DMS 273 treated with DMSO at 0.1 percent for 48 hours (cell line): ENCODE measurements at regions not wholly inside any gene's neighbourhood (a gene's known extent, or its start where the extent isn't known, plus 50 kb on each side); places are given as distances from the start of the nearest gene placed in this dataset.
A peak's percentile ranks its signal among the peaks of the same experiment; 100 is the strongest.
"Not testable (repeated sequence)": the region's sequence is repeated elsewhere in the genome, so short reads cannot be mapped to it uniquely, and the experiment has no call there.

Experiments used
- DNase-seq: peaks from one replicate; lab custom pipeline; 2025; lab: John Stamatoyannopoulos, UW

DNA sequence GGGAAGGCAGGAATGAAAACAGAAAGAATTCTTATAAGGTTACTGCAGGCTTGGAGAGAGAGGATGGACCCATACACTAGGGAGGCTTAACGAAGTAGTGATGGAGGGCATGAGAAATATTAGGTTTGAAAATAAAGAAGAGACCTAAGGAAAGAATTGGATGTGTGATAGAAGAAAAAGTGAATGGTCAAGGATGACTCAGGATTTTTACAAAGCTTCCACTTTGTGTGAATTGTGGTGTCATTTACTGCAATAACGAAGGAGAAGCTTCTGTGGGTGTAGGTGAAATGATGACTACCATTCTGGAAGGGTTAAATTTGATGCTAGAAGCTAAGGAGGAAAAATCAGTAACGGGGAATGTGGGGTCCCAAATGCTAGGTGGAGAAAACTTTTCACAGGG, 191.2 kb downstream of the UTRN start:
- DNase-seq = no peak

DNA sequence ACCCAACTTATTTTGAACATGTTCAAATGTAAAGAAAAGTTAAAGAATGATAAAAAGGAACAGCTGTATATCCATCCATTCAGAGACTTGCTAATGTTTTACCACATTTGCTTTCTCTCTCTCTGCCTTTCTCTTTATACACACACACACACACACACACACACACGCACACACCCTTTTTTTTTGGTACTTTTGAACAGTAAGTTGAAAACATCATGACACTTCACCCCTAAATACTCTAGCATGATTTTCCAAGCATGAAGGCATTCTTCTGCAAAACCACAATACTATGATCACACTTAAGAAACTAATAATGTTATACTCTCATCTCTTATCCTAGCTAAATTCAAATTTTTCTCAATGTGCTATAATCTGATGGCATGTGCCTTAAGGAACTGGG, 192.3 kb downstream of the UTRN start:
- DNase-seq = no peak

DNA sequence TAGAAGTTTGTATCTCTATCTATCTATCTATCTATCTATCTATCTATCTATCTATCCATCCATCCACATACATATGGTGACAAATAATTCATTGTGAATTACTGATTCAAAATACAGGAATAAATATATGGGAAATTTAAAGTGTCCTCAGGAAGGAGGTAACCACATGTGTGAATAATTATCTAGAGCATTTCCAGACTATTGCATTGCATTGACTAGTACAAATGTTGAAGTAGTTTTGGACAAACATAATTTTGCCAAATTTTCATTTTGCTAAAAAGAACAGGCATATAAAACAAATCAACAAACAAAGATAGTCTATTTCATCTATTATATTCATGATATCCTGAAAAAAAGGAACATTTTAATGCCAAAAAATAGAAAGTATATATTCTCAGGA, 192.7 kb downstream of the UTRN start:
- no peak for DNase-seq

DNA sequence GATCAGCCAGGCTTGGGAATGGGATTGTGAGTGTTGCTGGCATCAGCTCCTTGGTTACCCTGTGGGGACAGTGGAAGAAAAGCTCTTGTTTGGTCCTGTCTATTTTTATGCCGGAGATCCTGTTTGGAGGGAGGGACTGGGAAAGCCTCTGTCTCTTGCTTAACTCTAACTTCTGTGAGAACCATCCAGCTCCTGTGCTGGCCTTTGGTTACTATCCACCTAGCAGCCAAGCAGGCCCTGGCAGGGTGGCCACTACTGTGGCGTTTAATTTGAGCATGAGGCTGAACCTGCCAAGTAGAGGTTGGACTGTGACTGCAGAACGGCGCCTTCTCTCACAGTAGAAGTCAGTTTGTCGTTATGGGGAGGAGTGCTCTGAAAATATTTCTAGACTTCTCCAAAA, 193.3 kb downstream of the UTRN start:
- DNase-seq = no peak

DNA sequence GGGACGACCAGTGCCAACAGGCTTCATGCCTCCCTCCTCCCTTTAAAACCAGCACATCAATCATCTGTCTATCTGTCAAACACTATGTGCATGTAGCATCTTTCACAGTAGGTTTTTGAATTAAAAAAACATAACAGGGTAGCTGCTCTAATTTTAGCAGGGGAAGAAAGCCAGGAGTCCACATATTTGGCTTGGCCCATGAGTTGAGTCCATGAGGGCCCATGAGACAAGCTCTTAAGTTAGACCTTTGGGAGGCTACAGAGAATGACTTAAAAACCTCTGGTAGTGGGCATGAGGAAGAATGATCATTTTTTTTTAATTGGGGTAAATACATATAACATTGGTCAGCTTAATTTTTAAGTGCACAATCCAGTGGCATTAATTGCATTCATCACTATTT, 194.9 kb downstream of the UTRN start:
- no peak for DNase-seq

DNA sequence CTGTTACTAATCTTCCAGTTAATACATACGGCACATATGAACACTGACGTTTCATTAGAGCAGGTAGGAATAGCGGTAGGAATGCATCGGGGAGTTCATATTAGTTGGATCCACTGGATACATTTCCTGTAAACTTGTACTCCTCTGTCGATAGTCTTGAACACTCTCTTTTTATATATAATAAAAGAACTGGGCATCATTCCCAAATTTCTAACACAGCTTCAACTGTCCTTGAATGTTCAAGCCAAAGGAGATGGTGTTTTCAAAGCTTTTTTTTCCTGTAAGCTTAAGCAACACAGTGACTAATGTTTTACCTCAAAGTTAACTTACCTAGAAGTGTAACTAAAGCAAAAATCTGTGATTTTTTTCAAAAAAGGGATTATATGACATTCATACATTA, 195.3 kb downstream of the UTRN start:
- no peak for DNase-seq

DNA sequence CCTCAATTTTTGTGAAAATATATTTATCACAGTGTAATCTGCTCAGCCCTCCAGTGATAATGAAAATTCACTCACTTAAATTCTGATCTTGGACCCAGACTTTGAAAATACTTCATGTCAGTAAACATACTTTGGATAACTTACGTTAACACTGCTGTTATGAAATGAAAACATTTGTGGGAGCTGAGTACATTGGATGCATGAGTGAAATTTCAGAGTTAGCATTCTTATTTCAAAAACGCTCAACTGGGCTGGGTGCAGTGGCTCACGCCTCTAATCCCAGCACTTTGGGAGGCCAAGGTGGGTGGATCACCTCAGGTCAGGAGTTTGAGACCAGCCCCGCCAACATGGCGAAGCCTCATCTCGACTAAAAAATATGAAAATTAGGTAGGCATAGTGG, 196.4 kb downstream of the UTRN start:
- no peak for DNase-seq

DNA sequence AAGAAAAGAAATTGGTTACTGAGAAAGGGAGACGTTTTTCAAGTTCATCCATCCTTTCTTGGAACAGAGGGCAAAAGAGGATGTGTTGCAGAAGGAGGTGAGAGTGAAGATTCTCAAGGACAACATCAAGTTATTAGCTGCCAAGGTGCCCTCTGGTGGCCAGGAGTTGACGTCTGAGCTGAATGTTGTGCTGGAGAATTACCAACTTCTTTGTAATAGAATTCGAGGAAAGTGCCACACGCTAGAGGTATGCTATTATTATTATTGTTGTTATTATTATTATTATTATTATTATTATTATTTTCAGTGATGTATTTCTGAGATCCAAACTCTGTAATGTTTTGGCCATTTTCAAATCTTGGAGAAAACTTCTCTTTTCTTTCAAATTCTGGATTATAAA, 197.0 kb downstream of the UTRN start:
- peak; percentile 8 for DNase-seq

DNA sequence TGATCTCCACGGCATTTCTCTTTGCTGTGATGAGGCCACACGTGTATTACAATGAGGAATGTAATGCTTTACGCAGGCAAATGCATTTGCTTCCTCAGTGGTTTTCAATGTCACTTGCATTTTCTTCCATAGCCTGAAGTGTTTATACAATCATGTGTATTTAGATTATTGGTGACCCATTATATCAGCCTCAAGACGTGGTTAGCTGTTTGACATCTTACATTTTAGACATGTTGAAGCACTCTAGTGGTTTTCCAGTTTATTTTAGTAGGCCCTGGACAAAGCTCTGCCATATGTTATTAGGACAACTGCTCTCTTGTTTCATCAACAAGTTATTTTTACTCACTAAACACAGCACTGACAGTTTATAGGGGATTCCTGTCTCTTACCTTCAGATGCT, 200.4 kb downstream of the UTRN start:
- DNase-seq = no peak

DNA sequence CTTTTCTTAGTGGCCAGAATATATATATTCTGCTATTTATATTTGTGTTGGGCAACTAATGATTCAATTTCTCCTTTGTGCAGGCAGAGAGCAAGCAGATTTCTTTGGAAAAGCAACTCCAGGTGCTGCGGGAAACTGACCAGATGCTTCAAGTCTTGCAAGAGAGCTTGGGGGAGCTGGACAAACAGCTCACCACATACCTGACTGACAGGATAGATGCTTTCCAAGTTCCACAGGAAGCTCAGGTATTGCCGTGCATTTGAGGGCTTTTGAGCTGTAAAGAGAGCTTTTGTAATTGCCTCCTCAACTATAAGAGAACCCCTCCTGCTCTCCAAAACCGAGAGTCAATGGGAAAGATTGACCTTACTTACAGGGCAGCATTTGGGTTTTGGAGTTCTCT, 203.5 kb downstream of the UTRN start:
- no peak for DNase-seq

DNA sequence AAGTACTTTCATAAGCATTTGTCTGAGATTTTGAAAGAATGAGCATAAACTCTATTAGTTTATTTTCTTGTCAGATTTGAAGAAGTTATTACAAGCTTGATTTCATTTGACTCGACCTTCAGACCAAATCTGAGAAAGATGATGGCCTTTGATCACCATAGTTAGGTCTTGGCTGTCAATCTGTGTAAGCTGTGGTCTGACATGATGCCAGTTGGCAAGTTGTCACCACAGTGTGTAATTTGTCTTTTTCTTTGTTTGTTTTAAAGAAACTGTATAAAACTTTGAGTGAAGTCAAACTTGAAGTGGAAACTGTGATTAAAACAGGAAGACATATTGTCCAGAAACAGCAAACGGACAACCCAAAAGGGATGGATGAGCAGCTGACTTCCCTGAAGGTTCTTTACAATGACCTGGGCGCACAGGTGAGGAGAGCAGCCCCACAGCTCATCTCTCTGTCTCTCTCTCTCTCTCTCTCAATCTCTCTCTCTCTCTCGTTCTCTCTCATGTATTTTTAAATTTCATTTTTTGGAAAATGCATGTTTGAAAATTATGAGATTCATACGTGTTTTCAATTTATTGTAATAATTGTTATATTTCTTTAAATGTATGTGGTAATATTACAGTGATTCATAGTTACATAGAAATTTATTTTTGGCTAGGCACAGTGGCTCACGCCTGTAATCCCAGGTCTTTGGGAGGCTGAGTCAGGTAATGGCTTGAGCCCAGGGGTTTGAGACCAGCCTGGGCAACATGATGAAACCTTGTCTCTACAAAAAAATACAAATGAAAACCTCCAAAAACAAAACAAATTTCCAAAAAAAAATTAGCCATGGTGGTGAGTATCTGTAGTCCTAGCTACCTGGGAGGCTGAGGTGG, 208.1 kb downstream of the UTRN start:
- DNase-seq = no peak

DNA sequence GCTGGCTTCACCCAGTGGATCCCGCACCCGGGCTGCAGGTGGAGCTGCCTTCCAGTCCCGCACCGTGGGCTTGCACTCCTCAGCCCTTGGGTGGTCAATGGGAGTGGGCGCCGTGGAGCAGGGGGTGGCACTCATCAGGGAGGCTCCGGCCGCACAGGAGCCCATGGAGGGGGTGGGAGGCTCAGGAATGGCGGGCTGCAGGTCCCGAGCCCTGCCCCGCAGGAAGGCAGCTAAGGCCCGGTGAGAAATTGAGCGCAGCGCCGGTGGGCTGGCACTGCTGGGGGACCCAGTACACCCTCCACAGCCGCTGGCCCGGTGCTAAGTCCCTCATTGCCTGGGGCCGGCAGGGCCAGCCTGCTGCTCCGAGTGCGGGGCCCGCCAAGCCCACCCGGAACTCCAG, 209.9 kb downstream of the UTRN start:
- not testable (repeated sequence) for DNase-seq

DNA sequence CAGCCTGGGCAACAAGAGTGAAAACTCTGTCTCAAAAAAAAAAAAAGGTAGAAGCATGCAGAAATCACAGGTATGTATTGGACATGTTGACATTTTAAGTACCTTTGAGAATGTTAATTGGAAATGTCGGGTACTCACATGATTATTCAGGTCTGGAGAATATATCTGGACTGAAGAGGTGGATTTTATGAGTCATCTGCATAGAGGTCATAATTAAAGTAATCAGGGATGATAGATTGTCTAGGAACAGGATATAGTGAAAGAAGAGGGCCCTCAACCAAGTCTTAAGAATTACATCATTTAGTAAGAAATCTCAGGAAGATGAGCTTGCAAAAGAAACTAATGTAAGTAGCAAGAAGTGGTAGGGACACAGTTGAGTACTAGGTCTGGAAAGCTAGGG, 212.5 kb downstream of the UTRN start:
- DNase-seq = no peak

DNA sequence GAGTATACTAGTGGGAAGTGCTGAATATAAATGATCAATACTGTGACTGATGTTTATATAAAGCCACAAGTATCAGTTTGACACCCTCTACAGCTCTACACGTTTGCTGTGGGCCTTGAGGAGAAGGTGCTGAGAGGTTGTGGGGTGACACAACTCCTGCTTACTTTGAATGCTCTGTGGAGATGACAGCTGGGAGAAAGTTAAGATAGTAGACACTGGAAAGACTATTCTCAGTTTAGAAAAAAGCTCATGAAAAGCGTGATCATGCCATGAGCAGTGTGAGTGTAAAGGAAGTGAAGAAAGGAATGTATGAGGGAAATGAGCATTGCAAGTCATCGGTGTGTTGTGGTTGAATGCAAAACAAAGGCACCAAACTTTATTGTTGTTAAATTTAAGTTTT, 215.8 kb downstream of the UTRN start:
- DNase-seq = no peak

DNA sequence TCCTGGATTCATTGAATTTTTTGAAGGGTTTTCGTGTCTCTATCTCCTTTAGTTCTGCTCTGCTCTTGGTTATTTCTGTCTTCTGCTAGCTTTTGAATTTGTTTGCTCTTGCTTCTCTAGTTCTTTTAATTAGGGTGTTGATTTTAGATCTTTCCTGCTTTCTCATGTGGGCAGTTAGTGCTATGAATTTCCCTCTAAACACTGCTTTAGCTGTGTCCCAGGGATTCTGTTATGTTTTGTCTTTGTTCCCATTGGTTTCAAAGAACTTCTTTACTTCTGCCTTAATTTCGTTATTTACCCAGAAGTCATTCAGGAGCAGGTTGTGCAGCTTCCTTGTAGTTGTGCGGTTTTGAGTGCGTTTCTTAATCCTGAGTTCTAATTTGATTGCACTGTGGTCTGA, 220.1 kb downstream of the UTRN start:
- DNase-seq = not testable (repeated sequence)

DNA sequence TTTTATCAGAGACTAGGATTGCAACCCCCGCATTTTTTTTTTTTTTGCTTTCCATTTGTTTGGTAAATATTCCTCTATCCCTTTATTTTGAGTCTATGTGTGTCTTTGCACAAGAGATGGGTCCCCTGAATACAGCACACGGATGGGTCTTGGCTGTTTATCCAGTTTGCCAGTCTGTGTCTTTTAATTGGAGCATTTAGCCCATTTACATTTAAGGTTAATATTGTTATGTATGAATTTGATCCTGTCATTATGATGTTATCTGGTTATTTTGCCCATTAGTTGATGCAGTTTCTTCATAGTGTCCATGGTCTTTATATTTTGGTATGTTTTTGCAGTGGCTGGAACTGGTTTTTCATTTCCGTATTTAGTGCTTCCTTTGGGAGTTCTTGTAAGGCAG, 220.9 kb downstream of the UTRN start:
- not testable (repeated sequence) for DNase-seq

DNA sequence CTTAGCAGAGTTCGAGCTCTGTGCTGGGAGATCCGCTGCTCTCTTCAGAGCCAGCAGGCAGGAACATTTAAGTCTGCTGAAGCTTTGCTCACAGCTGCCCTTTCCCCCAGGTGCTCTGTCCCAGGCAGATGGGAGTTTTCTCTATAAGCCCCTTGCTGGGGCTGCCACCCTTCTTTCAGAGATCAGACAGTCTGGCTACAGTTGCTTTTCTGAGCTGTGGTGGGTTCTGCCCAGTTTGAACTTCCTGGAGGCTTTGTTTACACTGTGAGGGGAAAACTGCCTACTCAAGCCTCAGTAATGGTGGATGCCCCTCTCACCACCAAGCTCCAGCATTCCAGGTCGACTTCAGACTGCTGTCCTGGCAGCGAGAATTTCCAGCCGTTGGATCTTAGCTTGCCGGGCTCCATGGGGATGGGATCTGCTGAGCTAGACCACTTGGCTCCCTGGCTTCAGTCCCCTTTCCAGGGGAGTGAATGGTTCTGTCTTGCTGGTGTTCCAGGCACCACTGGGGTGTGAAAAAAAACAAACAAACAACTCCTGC, 222.7 kb downstream of the UTRN start:
- not testable (repeated sequence) for DNase-seq

DNA sequence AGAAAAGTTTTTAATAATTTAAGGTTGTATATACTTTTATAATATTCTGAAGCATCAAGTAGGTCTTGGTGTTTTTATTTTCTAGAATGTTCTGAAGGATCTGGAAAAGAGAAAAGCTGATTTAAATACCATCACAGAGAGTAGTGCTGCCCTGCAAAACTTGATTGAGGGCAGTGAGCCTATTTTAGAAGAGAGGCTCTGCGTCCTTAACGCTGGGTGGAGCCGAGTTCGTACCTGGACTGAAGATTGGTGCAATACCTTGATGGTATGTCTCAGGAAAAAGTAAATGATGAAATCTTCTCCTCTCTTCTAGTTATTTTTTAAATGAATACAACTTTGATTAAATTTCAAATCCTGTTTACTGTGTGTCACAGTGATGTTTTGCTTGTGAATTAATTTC, 225.7 kb downstream of the UTRN start:
- no peak for DNase-seq

DNA sequence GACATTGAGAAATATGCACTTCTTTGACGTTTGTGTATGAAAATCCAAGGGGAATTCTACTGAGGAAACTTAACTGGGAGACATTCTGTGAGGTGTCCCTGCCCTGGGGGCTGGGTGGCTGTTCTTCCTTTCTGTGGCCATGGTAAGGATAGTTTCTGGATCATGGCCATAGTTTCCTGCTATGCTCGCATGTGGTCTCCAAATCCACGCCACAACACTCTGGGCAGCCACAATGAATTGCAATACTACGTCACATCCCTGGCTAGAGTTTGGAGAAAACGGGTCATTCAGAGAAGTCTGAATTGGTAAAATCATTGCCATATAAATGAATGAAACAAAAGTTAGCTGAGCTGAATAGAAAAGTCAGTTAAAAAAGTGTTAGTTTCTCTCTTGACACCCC, 230.6 kb downstream of the UTRN start:
- no peak for DNase-seq

DNA sequence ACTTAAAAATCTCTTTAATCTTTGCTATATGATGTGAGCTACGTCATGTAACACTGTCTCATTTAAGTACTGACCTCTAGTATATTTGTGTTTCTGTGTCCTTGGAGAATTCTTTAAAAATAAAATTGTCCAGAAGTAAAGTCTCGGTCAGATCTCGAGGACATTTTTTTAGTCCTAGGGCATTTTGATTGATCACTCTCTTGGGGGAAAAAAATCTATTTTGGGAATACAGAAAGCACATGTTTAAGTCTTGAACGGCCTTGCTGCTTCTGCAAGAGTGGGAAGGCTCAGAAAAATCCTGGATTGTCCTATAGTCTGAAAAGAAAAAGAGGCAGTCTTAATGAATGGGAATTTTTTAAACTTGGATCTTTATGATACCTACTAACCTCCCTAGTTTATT, 234.3 kb downstream of the UTRN start:
- DNase-seq = no peak

DNA sequence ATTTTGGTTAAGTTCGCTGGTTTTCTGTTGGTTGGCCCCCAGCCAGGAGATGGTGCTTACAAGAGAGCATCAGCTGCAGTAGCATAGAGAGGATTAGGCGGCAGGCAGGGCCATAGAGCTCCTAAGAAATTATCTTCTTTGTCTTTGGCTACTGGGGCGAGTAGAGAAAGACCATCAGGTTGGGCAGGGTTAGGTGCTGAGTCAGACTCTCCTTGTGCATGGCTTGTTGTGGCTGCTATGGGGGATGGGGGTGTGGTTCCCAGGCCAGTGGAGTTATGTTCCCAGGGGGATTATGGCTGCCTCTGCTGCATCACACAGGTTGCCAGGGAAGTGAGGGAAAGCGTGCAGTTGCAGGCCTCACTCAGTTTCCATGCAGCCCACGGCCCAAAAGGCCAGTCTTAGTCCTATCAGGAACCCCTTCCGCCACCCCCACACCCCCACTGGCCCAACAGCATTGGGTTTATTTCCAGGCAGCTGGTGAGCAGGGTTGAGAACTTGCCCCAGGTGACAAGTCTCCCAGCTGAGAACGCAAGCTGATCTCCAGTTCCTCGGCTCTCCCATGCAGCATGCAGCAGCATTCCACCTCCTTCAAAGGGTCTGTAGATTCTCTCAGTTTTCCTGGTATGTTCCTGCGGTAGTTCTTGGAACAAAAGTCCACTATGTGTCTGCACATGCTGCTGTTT, 243.7 kb downstream of the UTRN start:
- no peak for DNase-seq

DNA sequence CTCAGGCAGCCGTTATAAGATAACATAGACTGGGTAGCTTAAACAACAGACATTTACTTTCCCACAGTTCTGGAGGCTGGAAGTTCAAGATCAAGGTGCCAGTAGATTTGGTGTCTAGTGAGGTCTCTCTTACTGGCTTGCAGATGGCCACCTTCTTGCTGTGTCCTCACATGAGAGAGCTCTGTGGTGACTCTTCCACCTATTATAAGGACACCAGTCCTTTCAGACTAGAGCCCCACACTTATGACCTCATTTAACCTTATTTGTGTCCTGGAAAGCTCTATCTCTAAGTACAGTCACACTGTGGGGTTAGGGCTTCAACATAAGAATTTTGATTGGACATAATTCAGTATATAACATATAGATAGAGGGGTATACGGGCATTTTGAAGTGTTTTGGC, 245.0 kb downstream of the UTRN start:
- DNase-seq = no peak

DNA sequence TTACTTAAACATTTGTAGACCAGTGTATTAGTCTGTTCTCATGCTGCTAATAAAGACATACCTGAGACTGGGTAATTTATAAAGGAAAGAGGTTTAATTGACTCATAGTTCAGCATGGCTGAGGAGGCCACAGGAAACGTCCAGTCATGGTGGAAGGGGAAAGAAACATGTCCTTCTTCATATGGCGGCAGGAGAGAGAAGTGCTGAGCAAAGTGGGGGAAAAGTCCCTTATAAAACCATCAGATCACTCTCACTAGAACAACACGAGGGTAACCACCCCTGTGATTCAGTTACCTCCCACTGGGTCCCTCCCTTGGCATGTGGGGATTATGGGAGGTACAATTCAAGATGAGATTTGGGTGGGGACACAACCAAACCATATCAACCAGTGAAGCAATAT, 247.1 kb downstream of the UTRN start:
- DNase-seq = not testable (repeated sequence)
